LNCaP clone FGC (cell line): ENCODE measurements at regions not wholly inside any gene's neighbourhood (a gene's known extent, or its start where the extent isn't known, plus 50 kb on each side); places are given as distances from the start of the nearest gene placed in this dataset.

Experiments
- DNase-seq: peaks from one replicate; pipeline ENCODE4 v3.0.0-alpha.2; 2011; ENCODE audit warnings: low read depth
- H3K4me3 ChIP-seq: 2 replicates; pipeline ENCODE4 v1.5.1; 2011; ENCODE audit warnings: mild to moderate bottlenecking, low read depth, low read length, control low read depth
- TF ChIP-seq, protein P1 (sequence below): IDR thresholded peaks from 2 replicates; pipeline ENCODE4 v1.5.1; 2012; ENCODE audit warnings: mild to moderate bottlenecking; ENCODE audit not compliant: control insufficient read depth, insufficient read depth; ENCODE audit errors: extremely low read depth

DNA sequence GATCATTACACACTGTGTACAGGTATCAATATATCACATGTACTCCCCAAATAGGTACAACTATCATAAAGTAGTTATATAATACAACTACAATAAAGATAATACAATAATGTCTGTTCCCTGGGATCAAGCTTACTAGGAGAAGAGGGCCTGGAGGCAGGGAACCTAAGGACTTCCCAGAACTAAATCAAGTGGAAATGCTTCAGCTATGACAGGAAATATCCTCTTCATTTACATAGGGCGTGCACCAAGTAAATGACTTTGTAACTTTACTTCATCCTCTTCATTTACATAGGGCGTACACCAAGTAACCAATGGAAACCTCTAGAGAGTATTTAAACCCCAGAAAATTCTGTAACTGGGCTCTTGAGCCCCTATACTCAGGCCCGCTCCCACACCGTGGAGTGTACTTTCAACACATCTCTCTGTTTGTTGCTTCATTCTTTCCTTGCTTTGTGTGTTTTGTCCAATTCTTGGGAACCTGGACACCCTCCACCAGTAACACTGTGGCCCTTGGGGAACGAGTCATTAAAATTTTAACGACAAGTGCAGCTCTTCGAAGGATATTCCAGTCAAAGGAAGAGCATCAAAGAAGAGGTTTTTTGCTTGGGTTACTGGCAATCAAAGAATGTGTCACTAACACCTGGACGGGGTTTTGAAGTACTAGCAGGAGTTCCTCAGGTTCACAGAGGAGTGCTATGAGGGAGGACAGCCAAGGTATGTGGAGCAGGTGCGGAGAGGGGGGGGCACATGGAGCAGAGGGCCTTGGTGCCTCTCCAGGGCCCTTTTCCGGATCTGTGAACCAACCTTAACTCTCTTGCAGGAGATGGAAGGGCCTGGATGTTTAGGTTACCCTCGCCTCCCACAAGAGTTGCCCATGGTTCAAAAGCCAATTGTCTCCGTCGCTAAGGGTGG, 106.6 kb upstream of the DAP start:
- TF ChIP-seq, protein P1, sequence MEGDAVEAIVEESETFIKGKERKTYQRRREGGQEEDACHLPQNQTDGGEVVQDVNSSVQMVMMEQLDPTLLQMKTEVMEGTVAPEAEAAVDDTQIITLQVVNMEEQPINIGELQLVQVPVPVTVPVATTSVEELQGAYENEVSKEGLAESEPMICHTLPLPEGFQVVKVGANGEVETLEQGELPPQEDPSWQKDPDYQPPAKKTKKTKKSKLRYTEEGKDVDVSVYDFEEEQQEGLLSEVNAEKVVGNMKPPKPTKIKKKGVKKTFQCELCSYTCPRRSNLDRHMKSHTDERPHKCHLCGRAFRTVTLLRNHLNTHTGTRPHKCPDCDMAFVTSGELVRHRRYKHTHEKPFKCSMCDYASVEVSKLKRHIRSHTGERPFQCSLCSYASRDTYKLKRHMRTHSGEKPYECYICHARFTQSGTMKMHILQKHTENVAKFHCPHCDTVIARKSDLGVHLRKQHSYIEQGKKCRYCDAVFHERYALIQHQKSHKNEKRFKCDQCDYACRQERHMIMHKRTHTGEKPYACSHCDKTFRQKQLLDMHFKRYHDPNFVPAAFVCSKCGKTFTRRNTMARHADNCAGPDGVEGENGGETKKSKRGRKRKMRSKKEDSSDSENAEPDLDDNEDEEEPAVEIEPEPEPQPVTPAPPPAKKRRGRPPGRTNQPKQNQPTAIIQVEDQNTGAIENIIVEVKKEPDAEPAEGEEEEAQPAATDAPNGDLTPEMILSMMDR, result no peak
- DNase-seq, result no peak
- H3K4me3 ChIP-seq, result no peak overlapping the region

DNA sequence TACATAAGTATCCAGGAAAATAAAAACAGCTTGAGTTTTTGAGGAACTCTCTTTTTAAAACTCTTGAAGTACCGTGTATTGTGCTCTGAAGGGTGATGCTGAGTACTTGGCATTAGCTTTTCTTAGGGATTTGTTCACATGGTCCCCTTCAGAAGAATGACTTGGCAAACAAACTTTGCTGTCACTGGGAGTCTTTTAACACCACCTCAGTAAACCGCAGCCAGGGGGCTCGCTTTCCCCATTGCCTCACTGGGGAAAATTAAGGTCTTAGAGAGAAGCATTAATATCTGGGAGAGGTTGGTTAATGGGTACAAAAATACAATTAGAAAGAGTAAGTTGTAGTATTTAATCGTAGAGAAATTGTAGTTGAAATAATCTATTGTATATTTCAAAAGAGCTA, 105.9 kb upstream of the DAP start:
- TF ChIP-seq, protein P1, result 0 out of 2 replicates have a peak, but pooled peaks have one; percentile 5
- DNase-seq, result no peak
- H3K4me3 ChIP-seq, result no peak overlapping the region

DNA sequence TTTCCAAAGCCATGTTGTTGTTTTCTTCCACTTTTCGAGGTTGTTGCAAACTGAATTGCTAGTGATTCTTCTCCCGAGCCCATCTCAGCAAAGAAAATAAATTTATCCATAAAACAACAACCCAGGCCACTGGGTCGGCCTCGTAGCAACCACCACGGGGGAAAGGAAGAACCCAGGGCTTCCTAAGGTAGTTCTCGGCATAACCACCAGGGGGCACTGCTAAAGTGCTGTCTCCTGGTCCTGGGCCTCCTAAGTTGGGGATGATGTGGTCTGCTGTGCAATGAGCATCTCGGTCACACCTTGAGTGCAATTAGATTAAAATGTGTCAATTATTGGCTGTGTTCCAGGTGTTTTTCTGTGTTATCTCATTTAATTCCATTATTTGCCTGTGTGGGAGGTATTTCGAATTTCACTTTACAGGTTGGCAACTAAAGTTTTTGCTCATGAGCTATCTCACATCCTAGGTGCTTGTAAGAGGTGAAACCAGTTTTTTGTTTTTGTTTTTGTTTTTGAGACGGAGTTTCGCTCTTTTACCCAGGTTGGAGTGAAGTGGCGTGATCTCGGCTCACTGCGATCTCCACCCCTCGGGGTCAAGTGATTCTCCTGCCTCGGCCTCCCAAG, 102.8 kb upstream of the DAP start:
- H3K4me3 ChIP-seq, result no peak overlapping the region
- DNase-seq, result peak; percentile 4
- TF ChIP-seq, protein P1, result peak; percentile 84

DNA sequence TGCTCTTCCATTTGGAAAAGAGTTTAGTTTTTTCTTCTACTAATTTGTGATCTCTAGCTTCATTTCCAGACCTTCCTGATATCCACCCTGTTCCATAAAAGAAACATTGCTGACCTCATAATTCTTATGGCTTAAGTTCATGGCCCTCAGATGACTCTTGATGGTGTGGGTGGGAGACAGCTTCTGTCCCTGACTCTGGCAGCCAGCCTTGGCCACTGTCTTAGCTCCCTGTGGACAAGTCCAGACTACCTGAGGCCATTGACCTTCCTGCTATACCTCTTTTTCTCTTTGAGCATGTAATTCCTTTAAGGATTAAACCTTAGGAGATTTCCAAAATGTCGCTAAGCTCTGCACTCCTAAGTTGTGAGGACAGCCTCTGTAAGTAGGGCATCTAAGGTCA, 101.1 kb upstream of the DAP start:
- DNase-seq, result no peak
- TF ChIP-seq, protein P1, result no peak
- no peak overlapping the region for H3K4me3 ChIP-seq

DNA sequence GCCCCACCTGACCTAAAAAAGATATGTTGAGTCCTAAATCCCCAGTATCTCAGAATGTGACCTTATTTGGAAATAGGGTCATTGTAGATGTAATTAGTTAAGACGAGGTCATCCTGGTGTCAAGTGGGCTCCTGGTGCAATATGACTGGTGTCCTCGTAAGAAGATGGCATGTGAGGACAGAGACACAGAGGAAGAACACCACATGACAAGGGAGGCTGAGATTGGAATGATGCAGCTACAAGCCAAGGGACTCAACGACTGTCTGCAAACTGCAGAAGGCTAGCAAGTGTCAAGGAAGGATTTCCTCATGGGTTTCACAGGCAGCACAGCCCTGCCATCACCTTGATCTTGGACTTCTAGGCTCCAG, 100.4 kb upstream of the DAP start:
- TF ChIP-seq, protein P1, result no peak
- no peak overlapping the region for H3K4me3 ChIP-seq
- no peak for DNase-seq

DNA sequence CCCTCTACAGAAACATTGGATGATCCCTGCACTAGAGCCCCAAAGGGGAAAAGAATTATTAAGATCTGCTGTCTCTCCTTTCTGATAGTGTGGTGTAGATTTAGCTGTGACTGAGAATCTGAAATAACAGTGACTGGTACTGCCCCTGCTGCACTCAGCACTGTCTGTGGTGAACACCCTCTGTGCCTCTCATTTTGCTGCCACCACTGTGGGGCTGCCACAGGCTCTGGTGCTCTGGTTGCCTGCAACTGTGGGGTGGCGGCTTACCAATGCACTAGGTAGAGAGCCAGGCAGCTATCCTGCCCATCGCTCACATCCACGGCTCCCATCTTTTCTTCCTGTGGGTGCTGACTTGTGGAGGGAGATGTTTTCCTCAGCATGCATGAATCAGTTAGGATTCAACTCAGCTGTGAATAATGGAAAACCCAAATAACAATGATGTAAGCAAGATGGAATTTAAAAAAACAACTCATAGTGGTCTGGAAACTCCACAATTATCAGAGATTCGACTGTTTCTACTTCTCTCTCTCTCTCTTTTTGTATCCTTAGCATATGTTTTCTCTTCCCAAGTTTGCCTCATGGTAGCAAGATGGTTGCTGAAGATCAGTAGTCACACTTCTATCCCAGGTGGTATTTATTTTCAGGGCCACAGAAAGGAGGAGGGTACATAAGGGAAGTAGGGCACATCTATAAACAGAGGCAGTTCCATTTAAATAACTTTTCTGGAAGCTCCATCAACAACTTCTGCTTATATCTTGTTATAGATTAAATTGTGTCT, 99.8 kb upstream of the DAP start:
- TF ChIP-seq, protein P1, result no peak
- no peak for DNase-seq
- H3K4me3 ChIP-seq, result no peak overlapping the region
